ENCODE measurements at regions not wholly inside any gene's neighbourhood (a gene's known extent, or its start where the extent isn't known, plus 50 kb on each side); places are given as distances from the start of the nearest gene placed in this dataset.
A peak's percentile ranks its signal among the peaks of the same experiment; 100 is the strongest.

DNA sequence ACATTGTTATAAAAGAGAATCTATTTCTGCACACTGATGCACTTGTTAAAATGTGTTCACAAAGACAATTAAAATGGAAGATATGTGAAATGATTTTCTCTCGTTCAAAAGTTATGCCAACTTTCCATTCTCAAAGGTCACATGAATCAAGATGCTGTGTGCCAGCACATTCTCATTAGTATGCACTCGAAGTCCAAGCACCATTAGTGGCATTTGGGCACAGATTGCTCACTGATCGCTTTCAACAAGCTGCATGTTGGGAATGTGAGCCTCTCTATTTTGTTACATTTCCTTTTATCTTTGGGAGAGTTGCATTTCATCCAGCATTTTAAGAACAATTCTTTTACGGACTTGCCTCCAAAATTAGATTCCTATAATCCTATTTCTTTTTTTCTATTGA is 398.9 kb downstream of the FBXO15 start:
- DNase-seq (ENCODE audit: extremely low read depth, low read depth, low spot score), result no peak

DNA sequence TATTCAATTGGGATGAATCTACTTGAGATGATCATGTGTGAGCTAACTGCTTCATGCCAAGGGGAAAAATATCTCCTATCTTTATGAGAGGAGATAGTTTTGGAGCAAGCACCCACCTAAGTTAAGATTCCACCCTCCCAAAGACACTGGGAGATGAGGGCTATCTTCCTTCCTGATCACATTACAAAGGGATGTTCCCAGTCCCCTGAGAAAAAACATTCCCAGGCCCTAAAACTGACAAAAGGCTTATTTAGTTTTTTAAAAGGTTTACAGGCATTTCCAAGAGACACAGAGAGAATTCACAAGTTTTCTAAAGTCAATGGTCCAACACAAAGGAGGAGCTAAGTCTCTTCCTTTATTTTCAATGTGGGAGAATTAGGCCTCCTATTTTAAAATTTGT is 401.5 kb downstream of the FBXO15 start:
- no peak for DNase-seq (ENCODE audit: extremely low read depth, low read depth, low spot score)

DNA sequence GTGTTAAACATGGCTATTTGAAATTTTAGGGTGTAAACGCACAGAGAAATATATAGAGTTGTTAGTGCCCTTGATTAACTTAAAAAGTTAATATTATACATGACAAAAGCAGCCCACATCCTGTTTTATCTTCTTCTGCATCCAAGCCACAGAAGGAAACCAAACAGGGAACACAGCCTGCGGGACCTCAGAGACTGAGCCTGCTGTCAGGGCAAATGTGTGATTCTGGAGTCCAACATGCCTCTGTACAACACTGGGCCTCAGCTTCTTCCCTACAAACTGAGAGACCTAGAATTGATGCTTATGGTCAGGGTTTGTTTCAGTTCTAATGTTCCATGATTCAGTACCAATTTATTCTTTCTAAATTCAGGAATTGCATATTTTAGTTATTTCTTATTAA is 404.7 kb downstream of the FBXO15 start:
- no peak for DNase-seq (ENCODE audit: extremely low read depth, low read depth, low spot score)

DNA sequence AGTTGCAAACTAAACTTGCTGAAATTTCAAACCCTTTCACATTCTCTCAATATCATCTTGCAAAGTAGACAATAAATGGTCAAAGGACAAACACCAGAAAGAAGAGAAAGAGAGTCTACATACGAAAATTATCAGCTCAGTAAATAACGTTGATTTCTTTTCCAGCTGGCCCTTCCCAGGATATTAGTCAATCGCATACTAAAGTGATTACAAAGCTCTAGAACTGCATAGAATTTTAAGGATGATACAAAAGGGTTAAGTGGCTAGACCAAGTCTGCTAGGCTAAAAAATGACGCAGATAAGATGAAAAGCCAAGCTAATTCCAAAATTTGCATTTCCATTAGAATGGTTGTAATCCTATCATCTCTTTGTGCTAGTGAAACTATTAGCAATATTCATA is 405.7 kb downstream of the FBXO15 start:
- no peak for DNase-seq (ENCODE audit: extremely low read depth, low read depth, low spot score)

- no peak for DNase-seq (ENCODE audit: extremely low read depth, low read depth, low spot score)
Measured at GRCh38 chr18:73739098-73739497, 408.5 kb downstream of the FBXO15 start.

- no peak for DNase-seq (ENCODE audit: extremely low read depth, low read depth, low spot score)
Measured at GRCh38 chr18:73737990-73738389, 409.6 kb downstream of the FBXO15 start.

GRCh38 chr18:73735836-73736235 is 411.8 kb downstream of the FBXO15 start:
- DNase-seq (ENCODE audit: extremely low read depth, low read depth, low spot score), result no peak

GRCh38 chr18:73733806-73734314 is 413.8 kb downstream of the FBXO15 start:
- DNase-seq (ENCODE audit: extremely low read depth, low read depth, low spot score), result no peak

DNA sequence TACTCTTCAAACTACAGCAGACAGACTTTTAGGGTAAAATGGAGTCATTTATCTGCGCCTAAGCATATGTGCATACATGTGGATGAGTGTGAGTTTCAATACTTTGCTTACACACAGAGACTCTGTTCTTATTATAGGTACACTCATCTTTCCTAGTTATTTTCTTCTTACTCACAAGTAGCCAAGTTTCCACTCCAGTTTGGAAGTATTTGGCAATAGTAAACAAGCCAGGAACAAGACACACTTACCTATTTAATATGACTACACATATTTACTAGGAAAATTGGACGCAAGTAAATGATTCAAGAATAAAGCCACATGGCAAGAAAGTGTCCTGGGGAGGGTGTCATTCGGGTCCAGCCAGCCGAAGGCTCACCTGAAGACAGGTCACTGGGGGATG is 414.3 kb downstream of the FBXO15 start:
- DNase-seq (ENCODE audit: extremely low read depth, low read depth, low spot score), result no peak

DNA sequence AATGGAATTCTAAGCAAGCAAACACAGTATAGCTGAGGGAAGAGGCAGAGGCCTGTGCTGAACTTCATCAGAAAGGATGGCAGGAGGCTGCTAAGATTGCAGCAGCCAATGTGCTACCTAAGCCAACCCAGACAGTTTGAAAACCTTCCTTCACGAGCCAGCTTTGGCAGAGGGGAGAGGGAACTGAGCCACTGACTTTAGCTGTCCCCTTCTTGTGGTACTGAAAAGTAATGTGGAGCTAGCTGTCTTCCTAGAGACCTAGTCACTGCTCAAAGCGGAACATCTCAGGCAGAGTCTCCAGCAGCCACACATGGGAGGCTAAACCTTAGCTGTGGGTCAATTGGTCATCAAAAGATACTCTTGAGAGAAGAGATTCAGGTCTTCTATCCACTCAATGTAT is 419.0 kb downstream of the FBXO15 start:
- no peak for DNase-seq (ENCODE audit: extremely low read depth, low read depth, low spot score)

DNA sequence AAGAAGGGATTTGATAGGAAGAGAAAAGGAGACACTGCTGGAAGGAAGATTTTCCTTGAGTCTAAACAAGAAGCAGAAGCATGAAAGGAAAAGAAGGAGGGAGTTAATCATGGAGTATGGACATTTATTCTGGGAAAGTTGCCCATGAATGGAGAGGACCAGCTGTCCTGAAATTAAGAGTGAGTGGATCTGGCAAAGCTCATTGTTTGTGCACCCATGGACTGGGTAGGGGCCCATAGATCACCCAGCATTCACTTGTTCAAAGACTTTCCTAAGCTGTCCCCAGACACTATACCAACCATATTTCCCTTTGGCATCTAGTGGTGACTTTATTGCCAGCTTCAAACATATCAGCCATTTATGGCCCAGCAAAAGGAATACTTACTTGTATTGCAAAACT is 422.7 kb downstream of the FBXO15 start:
- no peak for DNase-seq (ENCODE audit: extremely low read depth, low read depth, low spot score)

DNA sequence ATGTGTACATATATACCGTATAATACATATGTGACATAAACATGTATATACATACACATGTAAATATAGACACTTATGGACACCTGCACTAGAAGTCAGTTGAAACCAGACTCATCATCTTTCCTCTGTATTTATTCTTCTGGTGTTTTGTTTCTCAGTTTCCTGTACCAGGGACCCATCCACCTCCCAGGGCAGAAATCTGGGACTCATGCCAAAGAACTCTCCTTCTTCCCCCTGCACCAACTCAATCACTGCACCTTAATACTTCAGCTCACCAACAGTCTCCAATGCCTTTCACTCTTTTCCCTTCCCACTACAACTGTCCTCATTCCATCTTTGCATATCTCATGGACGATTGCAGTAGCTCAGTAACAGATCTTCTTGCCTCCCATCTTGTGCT is 428.0 kb downstream of the FBXO15 start:
- no peak for DNase-seq (ENCODE audit: extremely low read depth, low read depth, low spot score)

DNA sequence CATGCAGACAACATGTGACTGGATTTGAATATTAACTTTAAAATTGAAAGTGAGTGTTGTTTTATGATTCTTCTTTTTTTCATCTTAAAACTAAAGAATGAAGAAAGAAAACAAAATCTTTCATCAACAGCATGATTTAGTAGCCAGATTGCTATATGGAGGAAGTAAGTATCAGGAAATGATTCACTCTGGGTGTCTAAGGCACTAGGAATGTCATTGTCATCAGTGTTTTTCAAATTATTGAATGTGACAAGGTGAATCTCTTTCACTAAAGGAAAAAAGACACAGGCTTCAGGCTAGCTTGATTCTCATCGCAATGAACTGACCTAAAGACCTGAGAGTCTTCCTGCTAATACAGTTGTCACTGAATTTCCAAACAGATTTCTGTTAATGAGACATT is 430.1 kb downstream of the FBXO15 start:
- no peak for DNase-seq (ENCODE audit: extremely low read depth, low read depth, low spot score)

- no peak for DNase-seq (ENCODE audit: extremely low read depth, low read depth, low spot score)
Measured at GRCh38 chr18:73715210-73715670, 432.4 kb downstream of the FBXO15 start.

- DNase-seq (ENCODE audit: extremely low read depth, low read depth, low spot score), result no peak
Measured at GRCh38 chr18:73714466-73714865, 433.2 kb downstream of the FBXO15 start.

DNA sequence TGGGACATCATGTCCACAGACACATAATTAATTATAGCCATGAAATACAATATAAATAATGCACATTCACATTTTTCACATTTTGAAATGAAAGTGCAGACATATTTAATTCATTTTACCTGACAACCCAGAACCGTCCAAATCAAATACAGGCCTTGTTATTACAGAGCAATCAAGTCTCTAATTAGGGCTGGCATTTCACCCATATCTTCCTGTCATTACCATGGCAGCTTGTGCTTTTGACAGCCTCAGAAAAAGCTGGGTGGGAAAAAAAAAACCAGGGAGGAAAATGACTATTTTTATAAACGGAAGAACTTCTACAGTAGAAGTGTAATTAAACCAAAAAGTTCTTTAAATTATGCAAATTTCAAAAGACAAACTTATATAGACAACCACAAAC is 436.4 kb downstream of the FBXO15 start:
- no peak for DNase-seq (ENCODE audit: extremely low read depth, low read depth, low spot score)

DNA sequence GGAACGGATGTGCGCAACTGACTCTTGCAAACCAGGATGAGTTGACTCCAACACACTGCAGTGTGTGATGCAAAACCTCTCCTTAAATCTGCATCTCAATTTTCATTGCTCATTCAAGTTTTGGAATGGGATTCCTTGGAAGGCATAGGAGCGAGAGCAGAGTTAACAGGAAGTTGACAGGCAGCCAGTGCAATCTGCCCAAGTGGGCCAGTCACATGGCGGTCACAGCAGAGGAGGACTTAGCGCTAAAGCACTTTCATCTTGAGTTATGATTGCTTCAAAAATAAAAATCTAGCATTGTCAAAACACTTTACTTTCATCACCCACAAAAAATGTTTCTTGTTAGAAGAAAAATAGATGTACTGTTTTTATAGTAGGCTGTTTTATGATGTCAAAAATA is 439.0 kb downstream of the FBXO15 start:
- no peak for DNase-seq (ENCODE audit: extremely low read depth, low read depth, low spot score)

DNA sequence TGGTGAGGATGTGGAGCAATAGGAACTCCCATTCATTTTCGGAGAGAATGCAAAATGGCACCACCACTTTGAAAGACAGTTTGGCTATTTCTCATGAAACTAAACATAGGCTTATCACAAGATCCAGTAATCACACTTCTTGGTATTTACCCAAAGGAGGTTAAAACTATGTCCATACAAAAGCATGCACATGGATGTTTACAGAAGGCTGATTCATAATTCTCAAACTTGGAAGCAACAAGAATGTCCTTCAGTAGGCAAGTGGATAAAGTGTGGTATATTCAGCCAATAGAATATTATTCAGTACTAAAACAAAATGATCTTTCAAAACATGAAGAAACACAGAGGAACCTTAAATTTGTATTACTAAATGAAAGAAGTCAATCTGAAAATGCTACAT is 440.6 kb downstream of the FBXO15 start:
- DNase-seq (ENCODE audit: extremely low read depth, low read depth, low spot score), result no peak

GRCh38 chr18:73697353-73697752 is 450.3 kb downstream of the FBXO15 start:
- DNase-seq (ENCODE audit: extremely low read depth, low read depth, low spot score), result no peak

GRCh38 chr18:73696698-73697097 is 450.9 kb downstream of the FBXO15 start:
- no peak for DNase-seq (ENCODE audit: extremely low read depth, low read depth, low spot score)

- no peak for DNase-seq (ENCODE audit: extremely low read depth, low read depth, low spot score)
Measured at GRCh38 chr18:73696171-73696570, 451.5 kb downstream of the FBXO15 start.

DNA sequence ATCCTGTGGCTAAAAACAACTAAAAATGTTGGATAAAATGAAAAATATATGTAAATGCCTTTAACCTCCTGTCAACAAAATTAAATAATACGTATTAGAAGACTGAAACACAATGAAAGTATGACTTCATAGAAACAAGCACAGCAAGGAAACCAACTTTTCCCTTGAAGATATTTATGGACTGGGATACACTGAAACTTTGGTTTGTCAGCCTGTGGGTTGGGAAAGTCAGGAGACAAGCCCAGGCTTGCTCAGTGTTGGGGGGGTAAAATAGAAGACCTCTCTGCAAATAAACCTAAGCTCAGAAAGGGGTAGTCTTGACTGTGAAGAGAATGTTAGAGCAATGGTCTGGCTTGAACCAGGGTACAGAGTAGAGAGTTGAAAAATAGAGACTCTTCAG is 454.5 kb downstream of the FBXO15 start:
- no peak for DNase-seq (ENCODE audit: extremely low read depth, low read depth, low spot score)

DNA sequence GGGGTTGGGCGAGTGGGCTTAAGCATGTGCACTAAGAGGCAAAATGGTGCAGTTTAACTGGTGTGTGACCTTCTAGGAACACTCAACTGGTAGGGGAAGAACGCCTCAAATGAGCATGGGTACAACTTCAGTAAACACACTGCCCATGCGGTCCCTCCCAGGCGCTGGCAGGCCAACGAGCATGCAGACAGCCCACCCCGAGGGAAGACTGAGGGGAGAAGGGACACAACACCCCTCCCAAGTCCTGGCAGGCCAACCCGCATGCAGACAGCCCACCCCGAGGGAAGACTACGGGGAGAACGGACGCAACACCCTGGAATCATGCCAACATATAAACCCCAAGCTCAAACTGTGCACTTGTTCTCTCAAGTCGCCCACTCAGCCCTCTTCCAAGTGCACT is 456.0 kb downstream of the FBXO15 start:
- DNase-seq (ENCODE audit: extremely low read depth, low read depth, low spot score), result no peak

- DNase-seq (ENCODE audit: extremely low read depth, low read depth, low spot score), result peak; percentile 85
Measured at GRCh38 chr18:73691118-73691517, 456.5 kb downstream of the FBXO15 start.
